Prostate gland (tissue), 2 donors: ENCODE measurements at regions not wholly inside any gene's neighbourhood (a gene's known extent, or its start where the extent isn't known, plus 50 kb on each side); places are given as distances from the start of the nearest gene placed in this dataset.

Experiments used
- POLR2AphosphoS5 ChIP-seq: sonication (generic); formaldehyde crosslinking; IDR thresholded peaks from one replicate; pipeline ENCODE4 v1.6.1; 2017; ENCODE audit warnings: antibody characterized with exemption
- TF ChIP-seq, protein P1 (sequence below), 4 experiments: fragments of 200-600 bp in 2 of 4; fragments of 450-650 bp in 2 of 4; sonication (generic) in 2 of 4; IDR thresholded peaks; 1 replicate in 3 of 4; 2 replicates in 1 of 4; pipeline ENCODE4 v1.5.1; 2016 to 2019; ENCODE audit warnings: antibody characterized with exemption in 4 of 4, mild to moderate bottlenecking in 2 of 4, moderate library complexity in 2 of 4

DNA sequence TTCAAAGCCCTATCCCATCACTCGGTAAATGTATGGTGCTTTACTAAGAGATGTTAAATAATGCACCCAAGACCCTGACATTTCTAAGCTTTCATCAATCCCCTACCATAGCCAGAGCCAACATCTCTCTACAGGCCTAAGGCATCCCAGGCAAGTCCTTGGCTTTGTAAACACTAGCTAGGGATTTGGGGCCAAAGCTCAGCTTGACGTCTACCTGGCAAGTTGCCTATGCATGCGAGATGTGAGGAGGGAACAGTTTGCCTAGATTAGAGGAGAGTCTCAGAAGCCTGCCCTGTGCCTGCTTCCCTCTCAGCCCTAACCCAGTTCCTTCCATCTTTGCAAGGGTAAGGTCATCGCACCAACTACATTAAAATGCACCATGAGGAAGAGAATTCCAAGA lies 221.5 kb upstream of the NCKAP5 start:
- TF ChIP-seq, protein P1, sequence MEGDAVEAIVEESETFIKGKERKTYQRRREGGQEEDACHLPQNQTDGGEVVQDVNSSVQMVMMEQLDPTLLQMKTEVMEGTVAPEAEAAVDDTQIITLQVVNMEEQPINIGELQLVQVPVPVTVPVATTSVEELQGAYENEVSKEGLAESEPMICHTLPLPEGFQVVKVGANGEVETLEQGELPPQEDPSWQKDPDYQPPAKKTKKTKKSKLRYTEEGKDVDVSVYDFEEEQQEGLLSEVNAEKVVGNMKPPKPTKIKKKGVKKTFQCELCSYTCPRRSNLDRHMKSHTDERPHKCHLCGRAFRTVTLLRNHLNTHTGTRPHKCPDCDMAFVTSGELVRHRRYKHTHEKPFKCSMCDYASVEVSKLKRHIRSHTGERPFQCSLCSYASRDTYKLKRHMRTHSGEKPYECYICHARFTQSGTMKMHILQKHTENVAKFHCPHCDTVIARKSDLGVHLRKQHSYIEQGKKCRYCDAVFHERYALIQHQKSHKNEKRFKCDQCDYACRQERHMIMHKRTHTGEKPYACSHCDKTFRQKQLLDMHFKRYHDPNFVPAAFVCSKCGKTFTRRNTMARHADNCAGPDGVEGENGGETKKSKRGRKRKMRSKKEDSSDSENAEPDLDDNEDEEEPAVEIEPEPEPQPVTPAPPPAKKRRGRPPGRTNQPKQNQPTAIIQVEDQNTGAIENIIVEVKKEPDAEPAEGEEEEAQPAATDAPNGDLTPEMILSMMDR (IDR thresholded peaks at IDR 0.05) = no peak
- no peak for TF ChIP-seq POLR2AphosphoS5
